Stimulated activated effector memory CD8-positive, alpha-beta T cell treated with anti-CD3 and anti-CD28 coated beads, Interleukin-12 subunit alpha, Interleukin-12 subunit beta, amount 100 ng/mL, for 72 hours (primary cell): ENCODE measurements at regions not wholly inside any gene's neighbourhood (a gene's known extent, or its start where the extent isn't known, plus 50 kb on each side); places are given as distances from the start of the nearest gene placed in this dataset.
A peak's percentile ranks its signal among the peaks of the same experiment; 100 is the strongest.

ENCODE experiments used
- ATAC-seq: fragments of 150-1000 bp; cut with Tn5 transposase; 2 replicates; pipeline ENCODE4 v1.10.0; 2021
- DNase-seq, 2 donors: peaks; one replicate each; pipeline ENCODE4 v3.0.0; 2021 to 2022; ENCODE audit warnings: low spot score in 2 of 2
- H3K27ac Mint-ChIP-seq: one replicate; pipeline ENCODE4 v1.8.0; 2022; ENCODE audit warnings: mild to moderate bottlenecking, mixed read lengths
- H3K36me3 Mint-ChIP-seq: one replicate; pipeline ENCODE4 v1.8.0; 2022; ENCODE audit warnings: mild to moderate bottlenecking, mixed read lengths
- H3K4me1 Mint-ChIP-seq: one replicate; pipeline ENCODE4 v1.8.0; 2022; ENCODE audit warnings: mixed read lengths
- H3K4me3 Mint-ChIP-seq: one replicate; pipeline ENCODE4 v1.8.0; 2022; ENCODE audit warnings: mild to moderate bottlenecking, mixed read lengths
- H3K9me3 Mint-ChIP-seq: one replicate; pipeline ENCODE4 v1.8.0; 2022; ENCODE audit warnings: mixed read lengths

DNA sequence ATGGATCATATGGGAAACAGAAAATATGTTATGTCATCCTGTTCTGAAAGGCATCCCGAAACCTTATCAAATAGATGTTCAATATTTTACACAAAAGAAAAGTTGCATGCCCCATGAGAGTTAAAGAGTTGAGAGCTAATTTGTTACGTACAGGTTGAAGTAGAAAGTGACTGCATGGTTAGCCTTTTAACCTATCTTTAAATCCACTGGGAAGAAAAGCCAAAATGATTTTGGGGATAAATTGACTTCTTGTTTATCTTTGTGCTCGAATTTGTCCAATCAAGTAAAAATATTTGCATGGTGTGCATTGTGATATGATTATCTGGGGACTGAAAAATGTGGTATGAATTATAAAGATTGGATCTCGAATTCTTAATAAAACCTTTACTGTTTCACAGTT is 230.1 kb downstream of the POSTN start:
- H3K4me1 Mint-ChIP-seq: no peaks in the 10 kb centered on the region
- H3K27ac Mint-ChIP-seq: no peak overlapping the region
- H3K4me3 Mint-ChIP-seq: no peak overlapping the region
- H3K36me3 Mint-ChIP-seq: no peaks in the 10 kb centered on the region
- DNase-seq (no peak), ATAC-seq (no peak)
- peaks cover 13% of the 10 kb centered on the region for H3K9me3 Mint-ChIP-seq

DNA sequence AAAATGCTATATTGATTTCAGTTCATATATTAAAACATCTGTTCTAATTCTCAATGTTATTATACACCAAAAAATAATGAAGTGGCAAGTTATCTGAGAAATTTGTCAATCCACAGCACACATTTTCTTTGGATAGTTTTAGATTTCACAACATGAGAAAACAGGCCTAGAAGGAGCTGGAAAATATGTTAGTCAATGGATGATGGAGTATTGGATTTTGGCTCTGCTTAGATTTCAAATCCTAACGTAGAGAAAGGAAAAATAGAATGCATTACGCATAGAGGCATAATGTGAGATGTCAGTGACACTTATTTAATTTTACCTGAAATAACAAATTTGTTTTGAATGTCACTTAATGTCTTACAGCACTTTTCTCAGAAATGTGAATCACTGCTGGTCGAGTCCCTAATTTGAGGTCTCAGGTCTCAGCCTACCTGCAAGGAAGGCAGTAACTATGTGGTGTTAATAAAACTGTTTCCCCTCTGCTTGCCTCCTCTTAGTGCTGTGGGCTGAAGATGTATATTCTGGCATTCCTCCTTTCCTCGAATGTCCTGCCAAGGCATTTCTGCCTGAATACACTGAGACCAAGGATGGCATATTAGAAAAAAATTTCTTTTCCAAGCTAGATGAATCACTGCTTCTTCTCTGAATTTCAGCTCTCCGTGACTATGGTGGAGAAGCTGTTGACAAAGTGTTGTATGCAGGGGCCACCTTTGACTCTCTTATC is 232.4 kb downstream of the POSTN start:
- H3K27ac Mint-ChIP-seq: no peak overlapping the region
- ATAC-seq: no peak
- H3K9me3 Mint-ChIP-seq: peaks cover 19% of the 10 kb centered on the region
- no peak overlapping the region for H3K4me3 Mint-ChIP-seq
- DNase-seq: no peak
- H3K4me1 Mint-ChIP-seq: no peaks in the 10 kb centered on the region
- H3K36me3 Mint-ChIP-seq: no peaks in the 10 kb centered on the region

DNA sequence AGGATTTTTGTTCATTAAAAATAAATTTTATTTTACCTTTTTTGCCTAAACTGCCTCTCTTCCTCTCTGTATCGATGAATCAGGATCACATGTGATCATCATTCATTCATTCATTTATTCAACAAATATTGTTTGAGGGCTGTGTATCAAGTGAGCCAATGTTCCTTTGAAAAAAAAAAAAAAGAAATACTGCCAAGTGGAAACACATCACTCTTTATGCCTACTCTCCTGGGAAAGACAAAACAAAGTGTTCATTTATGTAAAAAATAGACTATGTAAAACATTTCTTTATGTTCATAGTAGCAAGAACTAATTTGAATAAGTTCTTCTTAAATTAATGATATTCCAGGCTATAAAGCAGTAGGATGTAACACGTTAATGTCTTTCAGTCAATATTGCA is 233.1 kb downstream of the POSTN start:
- ATAC-seq (no peak), DNase-seq (no peak)
- H3K36me3 Mint-ChIP-seq: no peaks in the 10 kb centered on the region
- H3K4me3 Mint-ChIP-seq: no peak overlapping the region
- H3K9me3 Mint-ChIP-seq: peaks cover 19% of the 10 kb centered on the region
- no peak overlapping the region for H3K27ac Mint-ChIP-seq
- H3K4me1 Mint-ChIP-seq: no peaks in the 10 kb centered on the region

DNA sequence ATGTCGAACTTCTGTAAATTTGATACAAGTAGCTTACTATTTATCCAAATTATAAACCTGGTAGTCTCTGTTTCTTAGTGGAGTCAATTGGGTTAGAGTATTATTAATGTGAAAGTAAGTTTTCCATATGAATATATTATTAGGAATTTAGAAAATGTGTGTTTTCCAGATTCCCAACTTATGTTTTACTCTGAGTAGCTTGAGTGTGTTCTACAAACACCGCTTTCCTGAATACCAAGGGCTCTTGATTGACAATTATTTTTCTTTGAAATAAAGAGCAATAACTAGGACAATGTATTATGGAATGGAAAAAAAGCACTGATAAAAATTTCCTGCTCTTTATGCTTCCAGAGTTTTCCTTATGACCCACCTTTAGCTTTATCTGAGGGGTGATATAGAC is 233.6 kb downstream of the POSTN start:
- no peak for ATAC-seq
- Mint-ChIP-seq H3K4me3 (no peak overlapping the region), H3K9me3 (peaks cover 17% of the 10 kb centered on the region), H3K4me1 (no peaks in the 10 kb centered on the region), H3K27ac (no peak overlapping the region), H3K36me3 (no peaks in the 10 kb centered on the region)
- DNase-seq: no peak

DNA sequence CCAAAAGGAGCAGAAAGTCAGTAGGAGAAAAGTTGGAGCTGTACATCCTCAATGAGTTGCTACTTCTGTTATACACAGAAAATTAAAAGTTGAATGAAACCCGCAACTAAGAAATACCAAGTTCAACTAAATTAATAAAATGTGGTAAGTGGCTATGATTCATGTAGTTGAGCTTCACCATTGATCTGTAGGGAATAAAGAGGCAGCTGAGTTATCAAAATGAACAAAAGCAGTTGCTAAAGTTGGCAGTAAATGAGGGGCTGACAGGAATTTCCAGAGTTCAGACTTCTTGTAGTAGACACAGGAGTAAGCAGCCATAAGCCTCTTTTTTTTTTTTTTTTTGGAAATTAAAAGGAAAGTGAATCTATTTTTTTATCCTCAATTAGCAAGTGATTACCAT is 234.6 kb downstream of the POSTN start:
- Mint-ChIP-seq H3K9me3 (peaks cover 16% of the 10 kb centered on the region), H3K4me1 (no peaks in the 10 kb centered on the region), H3K36me3 (no peaks in the 10 kb centered on the region), H3K27ac (no peak overlapping the region), H3K4me3 (no peak overlapping the region)
- ATAC-seq (no peak), DNase-seq (no peak)

DNA sequence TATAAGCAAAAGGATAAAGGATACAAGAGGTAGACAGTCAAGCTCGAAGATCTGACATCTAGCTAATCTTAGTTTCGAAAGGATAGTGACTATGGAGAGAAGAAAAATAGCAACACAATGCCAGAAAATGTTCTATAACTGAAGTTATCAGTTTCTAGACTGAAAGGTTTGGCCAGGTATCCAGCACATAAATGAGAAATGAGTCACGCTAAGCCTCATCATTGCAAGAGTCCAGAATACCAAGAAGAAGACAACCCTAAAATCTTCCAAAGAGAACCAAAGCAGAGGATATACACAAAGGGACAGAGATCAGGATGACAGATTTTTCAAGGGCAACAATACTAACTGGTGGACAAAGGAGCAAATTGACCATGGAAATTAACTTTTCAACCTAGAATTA is 237.0 kb downstream of the POSTN start:
- Mint-ChIP-seq H3K4me1 (no peaks in the 10 kb centered on the region), H3K9me3 (peaks cover 18% of the 10 kb centered on the region), H3K4me3 (no peak overlapping the region), H3K27ac (no peak overlapping the region), H3K36me3 (no peaks in the 10 kb centered on the region)
- DNase-seq (no peak), ATAC-seq (no peak)

DNA sequence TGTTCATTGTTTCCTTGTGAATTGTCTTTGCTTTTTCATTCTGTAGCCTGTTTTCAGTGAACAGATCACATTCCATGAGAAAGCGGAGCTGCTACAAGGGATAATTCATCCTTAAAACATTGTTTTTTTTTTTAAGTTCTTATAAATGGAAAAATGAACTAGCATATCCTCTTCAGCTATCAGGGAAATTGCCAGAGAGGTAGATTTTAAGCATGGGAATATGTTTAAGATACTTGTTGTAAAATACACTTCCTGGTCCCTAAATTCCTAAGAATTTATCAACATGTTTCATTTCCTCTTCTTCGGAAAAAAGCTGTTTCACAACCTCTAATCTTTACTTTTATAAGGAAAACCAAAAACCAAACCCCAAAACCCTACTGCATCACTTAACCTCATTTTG is 238.0 kb downstream of the POSTN start:
- Mint-ChIP-seq H3K9me3 (peaks cover 20% of the 10 kb centered on the region), H3K4me3 (no peak overlapping the region), H3K36me3 (no peaks in the 10 kb centered on the region), H3K4me1 (no peaks in the 10 kb centered on the region), H3K27ac (no peak overlapping the region)
- ATAC-seq (no peak), DNase-seq (no peak)

DNA sequence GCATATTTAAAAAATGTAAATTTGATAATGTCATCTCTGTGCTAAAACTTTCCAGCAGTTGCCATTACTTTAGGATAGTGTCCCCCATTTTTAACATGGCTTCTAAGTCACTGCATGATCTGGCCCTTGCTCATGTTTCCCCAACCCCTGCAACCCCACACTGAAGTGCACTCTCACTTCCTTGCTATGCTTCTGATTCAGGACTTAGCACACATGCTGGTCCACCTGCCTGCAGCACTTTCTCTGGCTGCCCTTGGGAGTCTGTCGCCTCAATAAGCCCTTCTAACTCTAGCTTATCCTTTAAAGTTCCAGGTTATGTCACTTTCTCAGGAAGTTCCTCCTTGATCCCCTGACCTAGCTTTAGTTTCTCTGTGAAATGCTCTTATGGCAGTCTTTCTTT is 241.0 kb downstream of the POSTN start:
- Mint-ChIP-seq H3K4me3 (no peak overlapping the region), H3K36me3 (no peaks in the 10 kb centered on the region), H3K27ac (no peak overlapping the region), H3K9me3 (peaks cover 14% of the 10 kb centered on the region), H3K4me1 (no peaks in the 10 kb centered on the region)
- DNase-seq: no peak
- no peak for ATAC-seq

DNA sequence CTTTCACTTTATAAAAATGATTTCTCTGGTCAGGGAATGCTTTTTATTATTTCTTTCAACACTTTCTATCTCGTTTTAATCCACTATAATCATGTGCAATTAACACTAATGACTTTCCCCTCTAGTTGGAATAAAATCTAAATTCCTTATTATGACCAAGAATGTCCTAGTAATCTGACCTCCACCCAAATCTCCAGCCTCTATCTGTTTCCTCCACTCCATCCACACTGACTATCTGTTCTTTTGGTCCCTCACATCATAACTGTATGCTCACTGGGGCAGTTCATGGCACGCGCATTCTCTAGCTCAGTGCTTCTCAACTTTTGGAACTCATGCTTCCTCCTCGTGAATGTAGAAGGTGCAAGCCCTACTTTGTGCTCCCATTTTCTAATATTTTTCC is 244.7 kb downstream of the POSTN start:
- DNase-seq: no peak
- Mint-ChIP-seq H3K27ac (no peak overlapping the region), H3K4me1 (no peaks in the 10 kb centered on the region), H3K4me3 (no peak overlapping the region), H3K9me3 (peaks cover 12% of the 10 kb centered on the region), H3K36me3 (no peaks in the 10 kb centered on the region)
- ATAC-seq: no peak

DNA sequence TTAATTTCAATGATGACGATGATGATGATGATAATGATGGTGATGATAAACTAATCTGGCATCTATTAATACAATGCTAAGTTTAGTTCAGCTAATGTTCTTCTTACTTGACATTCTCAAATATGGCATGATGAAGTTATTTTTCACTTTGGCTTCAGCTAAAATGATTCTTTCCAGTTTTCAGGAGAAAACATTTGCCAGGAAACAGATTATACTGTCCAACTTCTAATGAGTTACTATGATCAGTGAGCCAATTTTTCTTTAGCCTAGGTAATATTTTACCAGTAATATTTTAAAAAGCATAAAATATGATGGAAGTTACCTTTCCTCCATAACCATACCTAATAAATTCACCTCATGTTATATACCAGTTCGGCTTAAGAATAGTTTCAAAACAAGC is 245.7 kb upstream of the CSNK1A1L start:
- ATAC-seq (no peak), DNase-seq (no peak)
- Mint-ChIP-seq H3K4me1 (no peaks in the 10 kb centered on the region), H3K9me3 (peaks cover 3% of the 10 kb centered on the region), H3K4me3 (no peak overlapping the region), H3K36me3 (no peaks in the 10 kb centered on the region), H3K27ac (no peak overlapping the region)

DNA sequence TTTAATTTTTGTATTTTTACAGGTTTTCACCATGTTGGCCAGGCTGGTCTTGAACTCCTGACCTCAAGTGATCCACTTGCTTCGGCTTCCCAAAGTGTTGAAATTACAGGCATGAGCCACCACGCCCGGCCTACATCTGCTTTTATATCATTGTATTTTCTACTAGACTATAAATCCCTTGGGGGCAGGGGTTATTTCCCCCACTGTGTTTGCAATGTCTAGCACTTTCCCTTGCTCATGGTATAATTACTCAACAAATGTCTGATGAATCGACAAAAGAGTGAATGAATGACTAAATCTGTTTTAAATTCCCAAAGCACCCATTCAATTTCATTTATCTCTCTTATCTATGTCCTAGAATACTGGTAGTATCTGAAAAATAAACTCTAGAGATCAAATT is 244.5 kb upstream of the CSNK1A1L start:
- H3K4me1 Mint-ChIP-seq: no peaks in the 10 kb centered on the region
- H3K27ac Mint-ChIP-seq: no peak overlapping the region
- ATAC-seq (no peak), DNase-seq (no peak)
- no peak overlapping the region for H3K4me3 Mint-ChIP-seq
- H3K36me3 Mint-ChIP-seq: no peaks in the 10 kb centered on the region
- peaks cover 3% of the 10 kb centered on the region for H3K9me3 Mint-ChIP-seq

DNA sequence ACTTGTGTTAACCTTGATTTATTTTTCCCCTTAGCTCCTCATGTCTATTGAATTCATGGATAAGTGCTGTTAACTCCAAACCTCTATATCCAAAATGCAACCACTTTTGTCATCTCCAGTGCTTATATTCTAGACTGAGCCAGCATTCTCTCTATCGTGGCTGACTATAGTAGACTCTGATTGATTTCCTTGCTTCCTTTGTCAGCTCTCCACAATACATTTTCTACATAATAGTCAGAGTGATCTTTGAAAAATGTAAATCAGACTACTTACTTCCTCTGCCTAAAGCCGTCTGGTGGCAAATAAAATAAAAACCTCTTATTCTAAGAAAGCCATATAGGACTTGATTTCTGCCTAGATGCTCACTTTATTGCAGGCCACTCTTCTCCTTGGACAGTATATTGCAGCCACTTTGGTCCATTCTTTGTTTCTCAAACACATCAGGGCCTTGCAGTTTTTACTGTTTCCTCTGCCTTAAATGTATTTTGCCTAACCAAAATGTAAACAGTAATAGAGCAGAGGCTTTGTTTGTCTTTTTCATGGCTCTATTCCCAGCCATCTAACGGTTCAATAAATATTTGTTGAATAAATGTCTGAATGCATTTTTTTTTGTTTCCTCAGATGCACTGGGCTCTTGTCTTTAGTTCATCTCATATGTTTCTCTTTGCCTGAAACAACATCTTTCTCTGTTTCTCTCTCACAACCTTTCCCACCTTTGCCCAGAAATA is 243.6 kb upstream of the CSNK1A1L start:
- H3K4me1 Mint-ChIP-seq: no peaks in the 10 kb centered on the region
- no peaks in the 10 kb centered on the region for H3K36me3 Mint-ChIP-seq
- peaks cover 3% of the 10 kb centered on the region for H3K9me3 Mint-ChIP-seq
- DNase-seq (no peak), ATAC-seq (no peak)
- H3K27ac Mint-ChIP-seq: no peak overlapping the region
- H3K4me3 Mint-ChIP-seq: no peak overlapping the region

DNA sequence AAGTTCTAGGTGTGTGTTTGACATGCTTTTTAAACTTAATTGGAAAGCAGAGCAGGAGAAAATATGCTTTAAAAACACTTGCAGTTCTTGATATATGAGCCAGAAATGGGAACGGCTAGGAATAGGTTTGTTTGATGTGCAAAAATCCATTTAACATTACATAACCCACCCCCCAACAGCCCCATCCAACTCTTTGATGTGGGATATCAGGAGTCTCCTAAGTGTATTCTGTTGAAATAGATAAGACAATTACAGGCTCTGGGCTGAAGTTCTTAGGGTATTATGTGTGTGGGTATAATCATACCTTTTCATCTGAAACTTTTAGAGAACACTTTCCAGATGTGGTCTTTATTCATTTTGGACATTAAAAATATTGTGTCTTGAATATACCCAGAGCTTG is 240.4 kb upstream of the CSNK1A1L start:
- no peak for DNase-seq
- no peak for ATAC-seq
- Mint-ChIP-seq H3K27ac (no peak overlapping the region), H3K4me1 (no peaks in the 10 kb centered on the region), H3K9me3 (peaks cover 3% of the 10 kb centered on the region), H3K36me3 (no peaks in the 10 kb centered on the region), H3K4me3 (no peak overlapping the region)

DNA sequence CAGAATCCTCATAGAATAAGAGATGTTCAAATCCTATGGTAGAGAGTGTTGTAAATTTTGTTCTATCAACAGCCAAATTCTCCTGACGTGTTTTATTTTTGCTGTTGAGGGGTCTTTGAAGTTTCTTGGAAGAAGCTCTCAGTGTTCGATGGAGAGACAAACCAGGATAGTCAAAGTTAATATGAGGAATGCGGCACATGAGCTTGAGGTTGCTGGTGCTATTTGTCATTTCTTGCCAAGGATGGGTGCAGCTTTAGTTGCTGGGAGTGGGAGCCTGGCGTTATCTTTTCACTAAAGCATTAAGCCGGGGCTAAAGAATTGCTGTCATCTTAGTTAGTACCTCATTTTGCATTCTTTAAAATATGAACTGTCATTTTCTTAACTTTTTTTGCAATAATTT is 239.9 kb upstream of the CSNK1A1L start:
- H3K4me3 Mint-ChIP-seq: no peak overlapping the region
- H3K36me3 Mint-ChIP-seq: no peaks in the 10 kb centered on the region
- H3K4me1 Mint-ChIP-seq: no peaks in the 10 kb centered on the region
- ATAC-seq (no peak), DNase-seq (no peak)
- peaks cover 3% of the 10 kb centered on the region for H3K9me3 Mint-ChIP-seq
- no peak overlapping the region for H3K27ac Mint-ChIP-seq

DNA sequence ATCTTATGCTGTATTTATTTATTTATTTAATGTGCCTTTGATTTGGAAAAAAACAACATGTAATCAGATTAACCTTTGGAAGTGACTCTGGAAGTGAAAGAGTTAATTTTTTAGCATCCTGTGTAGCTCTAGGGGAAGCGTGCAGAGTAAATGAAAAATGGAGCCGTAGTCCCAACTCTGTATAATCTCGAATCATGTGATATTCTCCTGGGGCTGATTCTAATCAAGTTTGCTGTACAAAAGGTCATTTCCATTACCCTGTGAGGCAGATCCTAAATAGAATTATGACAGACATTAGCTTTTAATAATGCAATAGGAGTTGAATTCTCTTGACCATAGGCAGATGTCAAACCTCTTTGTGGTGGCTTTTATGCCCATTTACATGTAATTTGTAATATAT is 238.6 kb upstream of the CSNK1A1L start:
- H3K4me1 Mint-ChIP-seq: no peaks in the 10 kb centered on the region
- no peaks in the 10 kb centered on the region for H3K36me3 Mint-ChIP-seq
- no peaks in the 10 kb centered on the region for H3K9me3 Mint-ChIP-seq
- H3K4me3 Mint-ChIP-seq: no peak overlapping the region
- H3K27ac Mint-ChIP-seq: no peak overlapping the region
- ATAC-seq (no peak), DNase-seq (no peak)

DNA sequence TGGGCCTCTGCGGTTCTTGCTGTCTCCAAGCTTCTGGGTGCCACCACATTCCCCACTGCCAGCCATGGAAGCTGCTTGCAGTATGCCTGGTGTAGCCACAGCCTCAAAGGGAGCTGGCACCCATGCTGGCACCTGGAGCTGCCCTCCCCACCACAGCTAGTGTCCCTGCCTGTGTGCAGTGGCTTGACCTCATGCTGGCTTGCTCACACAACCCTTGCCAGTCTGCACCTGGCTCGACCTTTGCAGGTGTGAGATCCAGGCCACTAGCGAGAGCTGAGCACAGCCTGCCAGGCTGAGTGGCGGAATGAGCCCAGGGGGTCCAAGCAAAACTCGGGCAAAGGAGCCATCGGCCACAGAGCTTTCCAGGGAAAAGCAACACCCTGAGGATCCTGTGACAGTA is 236.7 kb upstream of the CSNK1A1L start:
- no peaks in the 10 kb centered on the region for H3K9me3 Mint-ChIP-seq
- no peaks in the 10 kb centered on the region for H3K4me1 Mint-ChIP-seq
- H3K36me3 Mint-ChIP-seq: no peaks in the 10 kb centered on the region
- ATAC-seq (peak; percentile 13), DNase-seq (no peak)
- no peak overlapping the region for H3K27ac Mint-ChIP-seq
- H3K4me3 Mint-ChIP-seq: no peak overlapping the region
